Tibial nerve (tissue), 4 donors: ENCODE measurements at regions not wholly inside any gene's neighbourhood (a gene's known extent, or its start where the extent isn't known, plus 50 kb on each side); places are given as distances from the start of the nearest gene placed in this dataset.

Experiments
- DNase-seq, 2 donors: peaks; one replicate each; pipeline ENCODE4 v3.0.0-alpha.2; 2019; ENCODE audit warnings: low spot score in 2 of 2
- H3K27ac ChIP-seq, 4 donors: fragments of 200-600 bp; sonication (generic) in 3 of 4; one replicate each; pipeline ENCODE4 v1.5.1; 2017 to 2019; ENCODE audit warnings: mild to moderate bottlenecking in 1 of 4
- H3K27me3 ChIP-seq, 2 donors: fragments of 200-600 bp; sonication (generic) in 1 of 2; one replicate each; pipeline versions ENCODE4 v1.5.1 to v1.6.0; 2017 to 2019
- H3K36me3 ChIP-seq, 3 donors: fragments of 200-600 bp; sonication (generic); one replicate each; pipeline ENCODE4 v1.5.1; 2018 to 2019
- H3K4me1 ChIP-seq, 4 donors: fragments of 200-600 bp; sonication (generic) in 3 of 4; one replicate each; pipeline ENCODE4 v1.5.1; 2017 to 2019
- H3K4me3 ChIP-seq, 4 donors: fragments of 200-600 bp; sonication (generic) in 3 of 4; one replicate each; pipeline ENCODE4 v1.5.1; 2017 to 2019; ENCODE audit warnings: mild to moderate bottlenecking in 1 of 4, moderate library complexity in 1 of 4
- H3K9me3 ChIP-seq, 4 donors: fragments of 200-600 bp; sonication (generic) in 3 of 4; one replicate each; pipeline ENCODE4 v1.5.1; 2017 to 2019
- CTCF ChIP-seq, 5 experiments: fragments of 200-600 bp in 3 of 5; fragments of 450-650 bp in 2 of 5; sonication (generic) in 3 of 5; IDR thresholded peaks; one replicate each; pipeline ENCODE4 v1.5.1; 2016 to 2019; ENCODE audit warnings: antibody characterized with exemption in 5 of 5, mild to moderate bottlenecking in 3 of 5, moderate library complexity in 2 of 5
- EP300 ChIP-seq, 2 donors: sonication (generic); formaldehyde crosslinking; IDR thresholded peaks; one replicate each; pipeline ENCODE4 v1.6.1; 2017; ENCODE audit warnings: antibody characterized with exemption in 2 of 2, mild to moderate bottlenecking in 1 of 2
- POLR2A ChIP-seq, 2 donors: fragments of 450-650 bp; IDR thresholded peaks; one replicate each; pipeline ENCODE4 v1.6.1; 2017; ENCODE audit warnings: antibody characterized with exemption in 2 of 2, mild to moderate bottlenecking in 2 of 2, moderate library complexity in 2 of 2
- WGBS, 2 donors: methylation state at CpG; one replicate each; pipeline ENCODE4 v1.1.5; 2018; 5-methylcytosine and 5-hydroxymethylcytosine counted together

- no peak overlapping the region for H3K4me3 ChIP-seq
- H3K9me3 ChIP-seq = no peaks in the 10 kb centered on the region
- no peaks in the 10 kb centered on the region for H3K36me3 ChIP-seq
- no peaks in the 10 kb centered on the region for H3K27me3 ChIP-seq
- DNase-seq = no peak
- H3K27ac ChIP-seq = no peak overlapping the region
- H3K4me1 ChIP-seq = no peaks in the 10 kb centered on the region
- WGBS, 2 donors = 81 to 91% methylated on average over 1 of the region's 1 CpG
- no peak for TF ChIP-seq POLR2A (IDR thresholded peaks at IDR 0.05)
- no peak for TF ChIP-seq EP300 (IDR thresholded peaks at IDR 0.05)
- no peak for TF ChIP-seq CTCF (IDR thresholded peaks at IDR 0.05)
Measured at GRCh38 chr16:65745201-65745708, 621.2 kb upstream of the CDH5 start.

DNA sequence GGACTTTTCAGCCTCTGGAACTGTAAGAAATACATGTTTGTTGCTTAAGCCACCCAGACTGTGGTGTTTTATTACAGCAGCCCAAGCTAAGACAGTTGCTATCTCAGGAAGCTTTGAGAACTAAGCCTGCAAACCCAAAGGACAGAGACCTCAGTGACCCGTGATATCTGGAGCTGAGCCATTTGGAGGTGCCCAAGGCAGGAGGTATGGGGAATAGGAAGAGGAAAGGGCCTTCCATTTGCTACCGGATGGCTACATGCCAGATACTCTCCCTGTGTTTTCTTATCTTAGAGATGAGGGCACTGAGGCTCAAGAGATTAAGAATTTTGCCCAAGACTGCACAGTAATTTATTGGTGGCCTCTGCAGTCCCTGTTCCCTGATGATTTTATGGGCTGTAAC lies 622.1 kb upstream of the CDH5 start:
- TF ChIP-seq EP300 (IDR thresholded peaks at IDR 0.05) = no peak
- no peak for TF ChIP-seq CTCF (IDR thresholded peaks at IDR 0.05)
- no peak for TF ChIP-seq POLR2A (IDR thresholded peaks at IDR 0.05)
- Histone ChIP-seq H3K9me3 (no peaks in the 10 kb centered on the region), H3K27ac (no peak overlapping the region), H3K27me3 (no peaks in the 10 kb centered on the region), H3K4me3 (no peak overlapping the region), H3K4me1 (no peaks in the 10 kb centered on the region), H3K36me3 (no peaks in the 10 kb centered on the region)
- DNase-seq = no peak
- 71 to 74% methylated on average over 2 of the region's 2 CpGs for WGBS, 2 donors

GRCh38 chr16:65743558-65743957 lies 621.7 kb upstream of the CDH11 start:
- Histone ChIP-seq H3K27me3 (no peaks in the 10 kb centered on the region), H3K4me3 (no peak overlapping the region), H3K9me3 (no peaks in the 10 kb centered on the region), H3K4me1 (no peaks in the 10 kb centered on the region), H3K36me3 (no peaks in the 10 kb centered on the region), H3K27ac (no peak overlapping the region)
- WGBS, 2 donors = 82 to 87% methylated on average over 3 of the region's 3 CpGs
- TF ChIP-seq EP300 (IDR thresholded peaks at IDR 0.05) (no peak), POLR2A (IDR thresholded peaks at IDR 0.05) (no peak), CTCF (IDR thresholded peaks at IDR 0.05) (no peak)
- no peak for DNase-seq

- H3K4me3 ChIP-seq = no peak overlapping the region
- no peak for TF ChIP-seq CTCF (IDR thresholded peaks at IDR 0.05)
- TF ChIP-seq EP300 (IDR thresholded peaks at IDR 0.05) = no peak
- TF ChIP-seq POLR2A (IDR thresholded peaks at IDR 0.05) = no peak
- H3K36me3 ChIP-seq = no peaks in the 10 kb centered on the region
- no peaks in the 10 kb centered on the region for H3K27me3 ChIP-seq
- peaks cover 0 to 9% (median 0%) of the 10 kb centered on the region in 4 donors for H3K4me1 ChIP-seq
- no peak overlapping the region for H3K27ac ChIP-seq
- no peaks in the 10 kb centered on the region for H3K9me3 ChIP-seq
- no peak for DNase-seq
Measured at GRCh38 chr16:65740711-65741110, 618.8 kb upstream of the CDH11 start.

DNA sequence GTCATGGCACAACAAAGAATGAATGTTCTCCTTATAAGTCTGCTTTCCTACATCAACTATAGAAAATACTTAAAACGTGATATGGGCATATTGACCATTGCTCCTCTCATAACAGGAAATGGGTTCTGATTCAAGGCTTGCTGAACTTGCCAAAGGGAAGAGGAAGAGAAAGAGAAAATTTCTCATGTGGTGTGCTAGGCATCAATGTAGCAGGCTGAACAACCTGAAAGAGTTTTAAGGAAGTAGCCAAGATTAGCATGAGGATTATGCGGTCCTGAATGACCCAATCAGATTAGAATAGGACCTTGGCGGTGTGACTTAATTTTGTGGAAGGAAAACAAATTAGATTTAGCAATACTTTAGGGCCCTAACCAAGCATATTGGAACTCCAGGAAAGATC lies 617.7 kb upstream of the CDH11 start:
- Histone ChIP-seq H3K9me3 (no peaks in the 10 kb centered on the region), H3K36me3 (no peaks in the 10 kb centered on the region), H3K4me1 (peaks cover 0 to 9% (median 0%) of the 10 kb centered on the region in 4 donors), H3K27ac (no peak overlapping the region), H3K27me3 (no peaks in the 10 kb centered on the region), H3K4me3 (no peak overlapping the region)
- no peak for DNase-seq
- no peak for TF ChIP-seq POLR2A (IDR thresholded peaks at IDR 0.05)
- TF ChIP-seq CTCF (IDR thresholded peaks at IDR 0.05) = no peak
- TF ChIP-seq EP300 (IDR thresholded peaks at IDR 0.05) = no peak
- WGBS, 2 donors = 66 to 68% methylated on average over 3 of the region's 3 CpGs
